Thyroid gland (tissue), 4 donors: ENCODE measurements at regions not wholly inside any gene's neighbourhood (a gene's known extent, or its start where the extent isn't known, plus 50 kb on each side); places are given as distances from the start of the nearest gene placed in this dataset.

Experiments
- DNase-seq, 2 donors: peaks; one replicate each; pipeline ENCODE4 v3.0.0-alpha.2; 2019
- H3K27ac ChIP-seq, 3 donors: fragments of 200-600 bp; sonication (generic); 1 replicate in 2 of 3; 2 replicates in 1 of 3; pipeline ENCODE4 v1.5.1; 2016 to 2019; ENCODE audit warnings: mild to moderate bottlenecking in 1 of 3, moderate library complexity in 1 of 3
- H3K27me3 ChIP-seq: fragments of 200-600 bp; sonication (generic); one replicate; pipeline ENCODE4 v1.5.1; 2019
- H3K36me3 ChIP-seq, 2 donors: fragments of 200-600 bp; sonication (generic); one replicate each; pipeline ENCODE4 v1.5.1; 2016 to 2019
- H3K4me1 ChIP-seq, 2 donors: fragments of 200-600 bp; sonication (generic); one replicate each; pipeline ENCODE4 v1.5.1; 2017 to 2019
- H3K4me3 ChIP-seq, 3 donors: fragments of 200-600 bp; sonication (generic); replicated peaks in 1 of 3; 1 replicate in 2 of 3; 2 replicates in 1 of 3; pipeline ENCODE4 v1.5.1; 2016; ENCODE audit warnings: mild to moderate bottlenecking in 1 of 3
- H3K9me3 ChIP-seq: fragments of 200-600 bp; sonication (generic); one replicate; pipeline ENCODE4 v1.5.1; 2017
- POLR2A ChIP-seq, 2 donors: fragments of 450-650 bp; IDR thresholded peaks; one replicate each; pipeline ENCODE4 v1.6.1; 2017; ENCODE audit warnings: antibody characterized with exemption in 2 of 2, mild to moderate bottlenecking in 2 of 2, moderate library complexity in 1 of 2
- WGBS, 2 donors: methylation state at CpG; one replicate each; pipeline ENCODE4 v1.1.5; 2017; 5-methylcytosine and 5-hydroxymethylcytosine counted together
- intact Hi-C: fragments of 100-400 bp; cut with DNase I; formaldehyde crosslinking; loops from one replicate; pipeline ENCODE4 v1.15.1; 2023
- TF ChIP-seq, protein P1 (sequence below), 6 experiments: fragments of 200-600 bp in 3 of 6; fragments of 450-650 bp in 3 of 6; sonication (generic) in 3 of 6; IDR thresholded peaks; one replicate each; pipeline ENCODE4 v1.5.1; 2016 to 2019; ENCODE audit warnings: antibody characterized with exemption in 6 of 6, mild to moderate bottlenecking in 2 of 6, inconsistent platforms in 1 of 6, moderate library complexity in 1 of 6

DNA sequence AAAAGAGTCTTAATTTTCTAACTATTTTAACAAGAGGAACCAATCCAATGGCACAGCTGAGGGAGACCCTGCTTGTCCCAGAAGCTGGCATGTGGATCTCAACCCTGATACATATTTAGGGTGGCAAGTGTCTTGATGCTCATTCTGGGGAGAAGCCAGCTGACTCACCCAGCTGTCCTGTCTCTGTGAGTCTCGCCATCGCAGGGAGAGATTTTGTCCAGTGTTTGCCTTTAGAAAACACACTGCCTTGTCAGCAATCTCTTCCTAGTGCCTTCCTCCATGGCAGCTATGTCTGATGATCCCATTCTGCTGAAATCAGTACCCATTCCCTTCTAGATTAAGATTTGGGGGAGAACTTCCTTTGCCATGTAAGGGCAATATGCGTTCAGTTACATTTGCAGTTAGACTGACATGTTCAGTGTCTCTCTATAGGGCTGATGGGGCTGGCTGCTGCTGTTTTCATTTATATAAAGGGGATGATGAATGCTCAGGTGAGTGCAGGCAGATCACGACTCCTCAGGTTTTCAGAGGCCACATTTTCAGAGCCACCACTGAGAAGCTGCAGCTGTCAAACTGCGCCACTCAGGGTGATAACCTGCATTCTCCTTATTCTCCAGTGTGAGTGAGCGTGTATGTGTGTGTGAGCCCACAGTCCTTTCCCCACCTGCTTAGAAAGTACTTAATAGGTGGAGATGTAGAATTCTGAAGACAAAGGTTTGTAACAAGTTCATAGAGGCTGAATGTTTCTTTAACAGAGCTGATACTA lies 217.0 kb downstream of the GAS1 start:
- intact Hi-C loops = no loop called here
- H3K9me3 ChIP-seq = no peaks in the 10 kb centered on the region
- no peak overlapping the region for H3K27ac ChIP-seq
- H3K4me1 ChIP-seq = no peaks in the 10 kb centered on the region
- DNase-seq = no peak
- WGBS, 2 donors = 87 to 91% methylated on average over 6 of the region's 6 CpGs
- no peak overlapping the region for H3K4me3 ChIP-seq
- H3K27me3 ChIP-seq = no peaks in the 10 kb centered on the region
- H3K36me3 ChIP-seq = no peaks in the 10 kb centered on the region
- TF ChIP-seq, protein P1, sequence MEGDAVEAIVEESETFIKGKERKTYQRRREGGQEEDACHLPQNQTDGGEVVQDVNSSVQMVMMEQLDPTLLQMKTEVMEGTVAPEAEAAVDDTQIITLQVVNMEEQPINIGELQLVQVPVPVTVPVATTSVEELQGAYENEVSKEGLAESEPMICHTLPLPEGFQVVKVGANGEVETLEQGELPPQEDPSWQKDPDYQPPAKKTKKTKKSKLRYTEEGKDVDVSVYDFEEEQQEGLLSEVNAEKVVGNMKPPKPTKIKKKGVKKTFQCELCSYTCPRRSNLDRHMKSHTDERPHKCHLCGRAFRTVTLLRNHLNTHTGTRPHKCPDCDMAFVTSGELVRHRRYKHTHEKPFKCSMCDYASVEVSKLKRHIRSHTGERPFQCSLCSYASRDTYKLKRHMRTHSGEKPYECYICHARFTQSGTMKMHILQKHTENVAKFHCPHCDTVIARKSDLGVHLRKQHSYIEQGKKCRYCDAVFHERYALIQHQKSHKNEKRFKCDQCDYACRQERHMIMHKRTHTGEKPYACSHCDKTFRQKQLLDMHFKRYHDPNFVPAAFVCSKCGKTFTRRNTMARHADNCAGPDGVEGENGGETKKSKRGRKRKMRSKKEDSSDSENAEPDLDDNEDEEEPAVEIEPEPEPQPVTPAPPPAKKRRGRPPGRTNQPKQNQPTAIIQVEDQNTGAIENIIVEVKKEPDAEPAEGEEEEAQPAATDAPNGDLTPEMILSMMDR (IDR thresholded peaks at IDR 0.05) = no peak
- no peak for TF ChIP-seq POLR2A (IDR thresholded peaks at IDR 0.05)

- intact Hi-C loops = no loop called here
- TF ChIP-seq, protein P1 (IDR thresholded peaks at IDR 0.05) = no peak
- TF ChIP-seq POLR2A (IDR thresholded peaks at IDR 0.05) = no peak
- Histone ChIP-seq H3K4me1 (peaks cover 0 to 3% of the 10 kb centered on the region in 2 donors), H3K9me3 (no peaks in the 10 kb centered on the region), H3K27ac (no peak overlapping the region), H3K27me3 (no peaks in the 10 kb centered on the region), H3K4me3 (no peak overlapping the region), H3K36me3 (no peaks in the 10 kb centered on the region)
- DNase-seq = no peak
- 90 to 92% methylated on average over 1 of the region's 1 CpG for WGBS, 2 donors
Observed at GRCh38 chr9:86724529-86724928, 222.8 kb downstream of the GAS1 start.

DNA sequence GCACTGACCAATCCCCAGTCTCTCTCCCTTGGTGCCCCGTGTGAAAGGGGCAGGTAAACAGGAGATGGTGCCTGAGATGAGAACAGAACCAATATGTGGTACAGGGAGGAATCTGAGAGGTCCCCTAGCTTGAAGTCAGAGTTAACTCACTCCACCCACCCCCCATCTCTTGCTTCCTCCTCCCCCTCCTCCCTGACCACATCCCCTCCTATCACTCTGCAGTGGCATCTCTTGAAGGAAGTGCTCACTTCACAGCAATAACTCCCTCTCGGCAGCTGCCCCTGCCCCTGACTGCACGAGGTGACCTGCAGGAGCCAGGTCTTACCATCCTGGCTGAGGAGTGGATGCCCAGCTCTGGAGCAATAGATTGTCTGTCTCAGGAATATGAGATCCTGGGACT lies 224.0 kb downstream of the GAS1 start:
- H3K9me3 ChIP-seq = no peaks in the 10 kb centered on the region
- H3K4me3 ChIP-seq = no peak overlapping the region
- peak overlapping the region in 1 of 3 donors; percentile 27 for H3K27ac ChIP-seq
- H3K36me3 ChIP-seq = no peaks in the 10 kb centered on the region
- DNase-seq = no peak
- 35 to 37% methylated on average over 3 of the region's 3 CpGs for WGBS, 2 donors
- intact Hi-C loops = no loop called here
- no peak for TF ChIP-seq POLR2A (IDR thresholded peaks at IDR 0.05)
- TF ChIP-seq, protein P1 (IDR thresholded peaks at IDR 0.05) = no peak
- H3K27me3 ChIP-seq = no peaks in the 10 kb centered on the region
- peaks cover 0 to 3% of the 10 kb centered on the region in 2 donors for H3K4me1 ChIP-seq

- H3K27me3 ChIP-seq = no peaks in the 10 kb centered on the region
- DNase-seq = no peak
- H3K4me3 ChIP-seq = no peak overlapping the region
- TF ChIP-seq, protein P1 (IDR thresholded peaks at IDR 0.05) = no peak
- TF ChIP-seq POLR2A (IDR thresholded peaks at IDR 0.05) = no peak
- H3K36me3 ChIP-seq = no peaks in the 10 kb centered on the region
- intact Hi-C loops = no loop called here
- peaks cover 0 to 3% of the 10 kb centered on the region in 2 donors for H3K4me1 ChIP-seq
- 60 to 82% methylated on average over 3 of the region's 3 CpGs for WGBS, 2 donors
- H3K27ac ChIP-seq = peak overlapping the region in 1 of 3 donors; percentile 27
- no peaks in the 10 kb centered on the region for H3K9me3 ChIP-seq
Observed at GRCh38 chr9:86722706-86723075, 224.6 kb downstream of the GAS1 start.

GRCh38 chr9:86721843-86722705 lies 225.2 kb downstream of the GAS1 start:
- DNase-seq = no peak
- H3K36me3 ChIP-seq = no peaks in the 10 kb centered on the region
- 39 to 45% methylated on average over 5 of the region's 5 CpGs for WGBS, 2 donors
- no peak overlapping the region for H3K4me3 ChIP-seq
- H3K9me3 ChIP-seq = no peaks in the 10 kb centered on the region
- intact Hi-C loops = no loop called here
- H3K27me3 ChIP-seq = no peaks in the 10 kb centered on the region
- no peak for TF ChIP-seq POLR2A (IDR thresholded peaks at IDR 0.05)
- TF ChIP-seq, protein P1 (IDR thresholded peaks at IDR 0.05) = no peak
- H3K4me1 ChIP-seq = peaks cover 0 to 3% of the 10 kb centered on the region in 2 donors
- H3K27ac ChIP-seq = peak overlapping the region in 2 of 3 donors; percentile 1 to 49
